A673 (cell line): ENCODE measurements at regions not wholly inside any gene's neighbourhood (a gene's known extent, or its start where the extent isn't known, plus 50 kb on each side); places are given as distances from the start of the nearest gene placed in this dataset.

ENCODE experiments used
- BruUV-seq: library from RNA; stranded (reverse); fragments of 400-500 nt; replicated peaks from 2 replicates; lab custom pipeline; 2021; lab: Mats Ljungman, UMichigan
- CTCF ChIA-PET: fragments of 300-600 bp; sonication (Branson Sonifier 250); formaldehyde crosslinking; loops from one replicate; lab custom pipeline; 2022; ENCODE audit warnings: antibody characterized with exemption; lab: Charles Lee
- POLR2A ChIA-PET: fragments of 300-600 bp; sonication (Branson Sonifier 250); formaldehyde crosslinking; loops from one replicate; lab custom pipeline; 2022; ENCODE audit warnings: antibody characterized with exemption; ENCODE audit not compliant: low non-redundant PET; lab: Charles Lee
- DNase-seq: peaks from one replicate; pipeline ENCODE4 v3.0.0-alpha.2; 2015; ENCODE audit warnings: low spot score
- H3K27ac ChIP-seq: fragments of 200-600 bp; sonication (generic); 2 replicates; pipeline ENCODE4 v1.5.1; 2016; ENCODE audit warnings: mixed run types, low read depth, mild to moderate bottlenecking, mixed read lengths, antibody characterized with exemption, low read length; ENCODE audit not compliant: poor library complexity, severe bottlenecking
- H3K27me3 ChIP-seq: fragments of 200-600 bp; sonication (generic); replicated peaks from 2 replicates; pipeline ENCODE4 v1.6.1; 2017; ENCODE audit warnings: mixed run types, low read depth, mild to moderate bottlenecking, mixed read lengths, antibody characterized with exemption, low read length; ENCODE audit not compliant: insufficient read depth, poor library complexity
- H3K36me3 ChIP-seq: fragments of 200-600 bp; sonication (generic); 2 replicates; pipeline ENCODE4 v1.6.1; 2016; ENCODE audit warnings: mixed run types, mild to moderate bottlenecking, mixed read lengths, antibody characterized with exemption, low read length; ENCODE audit not compliant: insufficient read depth, poor library complexity, severe bottlenecking
- H3K4me1 ChIP-seq: fragments of 200-600 bp; sonication (generic); 2 replicates; pipeline ENCODE4 v1.6.1; 2017; ENCODE audit warnings: mixed run types, mild to moderate bottlenecking, mixed read lengths, antibody characterized with exemption, low read length; ENCODE audit not compliant: insufficient read depth, poor library complexity, severe bottlenecking
- H3K4me3 ChIP-seq: fragments of 200-600 bp; sonication (generic); 2 replicates; pipeline ENCODE4 v1.5.1; 2016; ENCODE audit warnings: low read depth, mixed run types, mild to moderate bottlenecking, mixed read lengths, low read length; ENCODE audit not compliant: poor library complexity, severe bottlenecking
- H3K9me3 ChIP-seq: fragments of 200-600 bp; sonication (generic); 2 replicates; pipeline ENCODE4 v1.6.1; 2016; ENCODE audit warnings: mixed run types, low read depth, mild to moderate bottlenecking, mixed read lengths, antibody characterized with exemption, low read length; ENCODE audit not compliant: poor library complexity, severe bottlenecking
- EZH2 ChIP-seq: fragments of 200-600 bp; sonication (generic); IDR thresholded peaks from 2 replicates; pipeline ENCODE4 v1.6.1; 2017; ENCODE audit warnings: borderline replicate concordance, low read depth, mild to moderate bottlenecking, mixed read lengths, antibody characterized with exemption, low read length; ENCODE audit not compliant: poor library complexity, severe bottlenecking
- intact Hi-C: fragments of 100-400 bp; cut with micrococcal nuclease; formaldehyde crosslinking; loops from one replicate; pipeline ENCODE4 v1.10.0; 2022; ENCODE audit not compliant: unreplicated experiment
- TF ChIP-seq, protein P1 (sequence below): fragments of 300-800, 200-600 bp; sonication (generic); conservative IDR thresholded peaks from 2 replicates; pipeline ENCODE4 v1.5.1; 2017; ENCODE audit warnings: low read depth, mild to moderate bottlenecking, antibody characterized with exemption, low read length, moderate library complexity, mixed read lengths

DNA sequence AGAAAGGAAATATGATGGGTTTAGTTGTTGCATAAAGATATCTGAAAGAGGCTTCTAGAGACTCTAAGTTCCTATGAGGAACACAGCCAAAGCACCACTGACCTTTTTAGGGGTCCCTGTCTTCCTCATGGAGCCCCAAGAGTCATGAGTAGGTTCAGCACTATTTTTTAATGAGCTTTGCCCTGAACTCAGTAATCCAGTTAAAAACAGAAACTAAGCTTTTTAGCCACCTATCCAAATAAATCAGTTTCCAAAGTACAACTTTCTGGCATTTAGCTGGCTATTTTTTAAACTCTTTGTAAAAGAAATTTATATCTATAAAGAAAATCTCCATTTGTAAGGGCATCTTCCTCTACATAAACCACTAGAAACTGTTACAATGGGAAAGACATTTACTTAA is 241.8 kb upstream of the UBASH3B start:
- no peak for DNase-seq
- no peak overlapping the region for H3K27ac ChIP-seq
- CTCF ChIA-PET = no interaction called here
- H3K27me3 ChIP-seq = no peaks in the 10 kb centered on the region
- TF ChIP-seq, protein P1, sequence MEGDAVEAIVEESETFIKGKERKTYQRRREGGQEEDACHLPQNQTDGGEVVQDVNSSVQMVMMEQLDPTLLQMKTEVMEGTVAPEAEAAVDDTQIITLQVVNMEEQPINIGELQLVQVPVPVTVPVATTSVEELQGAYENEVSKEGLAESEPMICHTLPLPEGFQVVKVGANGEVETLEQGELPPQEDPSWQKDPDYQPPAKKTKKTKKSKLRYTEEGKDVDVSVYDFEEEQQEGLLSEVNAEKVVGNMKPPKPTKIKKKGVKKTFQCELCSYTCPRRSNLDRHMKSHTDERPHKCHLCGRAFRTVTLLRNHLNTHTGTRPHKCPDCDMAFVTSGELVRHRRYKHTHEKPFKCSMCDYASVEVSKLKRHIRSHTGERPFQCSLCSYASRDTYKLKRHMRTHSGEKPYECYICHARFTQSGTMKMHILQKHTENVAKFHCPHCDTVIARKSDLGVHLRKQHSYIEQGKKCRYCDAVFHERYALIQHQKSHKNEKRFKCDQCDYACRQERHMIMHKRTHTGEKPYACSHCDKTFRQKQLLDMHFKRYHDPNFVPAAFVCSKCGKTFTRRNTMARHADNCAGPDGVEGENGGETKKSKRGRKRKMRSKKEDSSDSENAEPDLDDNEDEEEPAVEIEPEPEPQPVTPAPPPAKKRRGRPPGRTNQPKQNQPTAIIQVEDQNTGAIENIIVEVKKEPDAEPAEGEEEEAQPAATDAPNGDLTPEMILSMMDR = no peak
- no peak for TF ChIP-seq EZH2
- no peak overlapping the region for H3K4me3 ChIP-seq
- H3K4me1 ChIP-seq = no peaks in the 10 kb centered on the region
- H3K9me3 ChIP-seq = peaks cover 14% of the 10 kb centered on the region
- POLR2A ChIA-PET = no interaction called here
- BruUV-seq = no TSS peak
- intact Hi-C loops = no loop called here
- no peaks in the 10 kb centered on the region for H3K36me3 ChIP-seq

DNA sequence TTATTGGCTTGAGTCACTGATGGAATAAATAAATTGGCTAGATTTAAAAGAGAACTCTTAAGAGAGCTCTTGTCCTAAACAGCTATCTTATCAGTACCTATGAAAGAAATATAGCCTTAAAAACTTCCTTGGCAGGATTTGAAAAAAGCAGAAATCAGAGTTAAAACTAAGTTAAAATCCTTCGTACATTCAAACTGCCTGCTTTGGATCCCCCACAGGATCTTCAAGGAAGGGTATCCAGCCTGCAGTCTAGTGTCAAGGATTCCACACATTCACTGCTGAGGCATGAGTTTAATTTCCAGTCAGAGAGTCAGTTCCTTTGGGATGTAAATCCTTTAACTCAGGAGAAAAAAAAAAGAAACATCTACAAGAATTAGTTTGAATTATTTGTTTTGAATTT is 242.9 kb upstream of the UBASH3B start:
- TF ChIP-seq, protein P1 = no peak
- no peak for TF ChIP-seq EZH2
- ChIA-PET POLR2A (no interaction called here), CTCF (no interaction called here)
- Histone ChIP-seq H3K4me3 (no peak overlapping the region), H3K9me3 (peaks cover 14% of the 10 kb centered on the region), H3K4me1 (no peaks in the 10 kb centered on the region), H3K36me3 (no peaks in the 10 kb centered on the region), H3K27me3 (no peaks in the 10 kb centered on the region), H3K27ac (no peak overlapping the region)
- DNase-seq = no peak
- no TSS peak for BruUV-seq
- intact Hi-C loops = no loop called here

DNA sequence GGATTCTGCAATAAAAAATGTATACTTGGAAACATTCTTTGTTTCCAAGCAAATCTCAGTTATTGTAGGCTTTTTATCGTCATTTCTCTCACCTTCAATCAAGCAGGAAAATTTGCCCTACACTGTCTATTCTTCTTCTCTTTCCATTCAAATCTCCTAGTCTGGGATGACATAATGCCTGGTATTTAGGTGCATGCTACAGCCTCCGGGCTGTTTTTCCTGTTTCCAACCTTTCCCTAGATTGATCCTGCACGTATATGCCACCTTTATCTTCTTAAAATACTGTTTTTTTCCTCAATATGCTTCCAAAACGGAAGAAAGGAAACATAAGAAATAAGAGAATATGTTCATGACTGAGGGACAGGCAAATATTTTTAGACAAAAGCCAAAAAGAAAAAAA is 249.1 kb upstream of the UBASH3B start:
- CTCF ChIA-PET = no interaction called here

More for the DNA sequence above, 249.1 kb upstream of the UBASH3B start:
- BruUV-seq = no TSS peak
- POLR2A ChIA-PET = no interaction called here
- no peaks in the 10 kb centered on the region for H3K4me1 ChIP-seq
- H3K27me3 ChIP-seq = no peaks in the 10 kb centered on the region
- no peaks in the 10 kb centered on the region for H3K9me3 ChIP-seq
- H3K36me3 ChIP-seq = no peaks in the 10 kb centered on the region
- no peak overlapping the region for H3K4me3 ChIP-seq
- DNase-seq = no peak
- H3K27ac ChIP-seq = no peak overlapping the region
- no peak for TF ChIP-seq EZH2
- TF ChIP-seq, protein P1 = no peak
- intact Hi-C loops = no loop called here
